Right lobe of liver (tissue), 6 donors: ENCODE measurements at regions not wholly inside any gene's neighbourhood (a gene's known extent, or its start where the extent isn't known, plus 50 kb on each side); places are given as distances from the start of the nearest gene placed in this dataset.
"Not testable (repeated sequence)": the region's sequence is repeated elsewhere in the genome, so short reads cannot be mapped to it uniquely, and the experiment has no call there.

ENCODE experiments used
- ATAC-seq, 4 donors: fragments of 200-7000 bp; cut with Tn5 transposase; one replicate each; pipeline ENCODE4 v1.9.1; 2020; ENCODE audit warnings: mild to moderate bottlenecking in 4 of 4, moderate library complexity in 4 of 4
- DNase-seq, 3 donors: peaks; one replicate each; pipeline ENCODE4 v3.0.0-alpha.2; 2020
- H3K27ac ChIP-seq, 3 donors: fragments of 200-600 bp; one replicate each; pipeline ENCODE4 v1.8.0; 2022
- H3K27me3 ChIP-seq, 2 donors: fragments of 200-600 bp; one replicate each; pipeline ENCODE4 v1.8.0; 2022
- H3K36me3 ChIP-seq, 4 donors: fragments of 200-600 bp; sonication (generic) in 1 of 4; one replicate each; pipeline versions ENCODE4 v1.5.1 to v1.8.0; 2017 to 2022; ENCODE audit warnings: control low read depth in 1 of 4
- H3K4me1 ChIP-seq, 4 donors: fragments of 200-600 bp; sonication (generic) in 1 of 4; one replicate each; pipeline versions ENCODE4 v1.5.1 to v1.8.0; 2017 to 2022; ENCODE audit warnings: control low read depth in 1 of 4
- H3K4me3 ChIP-seq, 3 donors: fragments of 200-600 bp; one replicate each; pipeline ENCODE4 v1.8.0; 2022
- H3K9me3 ChIP-seq, 4 donors: fragments of 200-600 bp; sonication (generic) in 1 of 4; one replicate each; pipeline versions ENCODE4 v1.5.1 to v1.8.0; 2017 to 2022; ENCODE audit warnings: control low read depth in 1 of 4
- CTCF ChIP-seq, 4 donors: fragments of 200-600 bp in 3 of 4; fragments of 450-650 bp in 1 of 4; IDR thresholded peaks; one replicate each; pipeline versions ENCODE4 v1.5.1 to v1.8.0; 2016 to 2022; ENCODE audit warnings: antibody characterized with exemption in 4 of 4, mild to moderate bottlenecking in 2 of 4
- POLR2A ChIP-seq: fragments of 450-650 bp; IDR thresholded peaks from one replicate; pipeline ENCODE4 v1.6.1; 2017; ENCODE audit warnings: antibody characterized with exemption, mild to moderate bottlenecking
- WGBS: methylation state at CpG from one replicate; pipeline ENCODE4 v1.1.6; 2018; ENCODE audit warnings: low coverage, low lambda C conversion rate; ENCODE audit not compliant: insufficient coverage; ENCODE audit errors: missing lambda C conversion rate; 5-methylcytosine and 5-hydroxymethylcytosine counted together
- intact Hi-C, 2 donors: fragments of 100-400 bp; cut with DNase I; formaldehyde crosslinking; loops; one replicate each; pipeline versions ENCODE4 v1.11.2 to v1.14.1; 2022
- donor health status: DM: no; HTN: yes; CAD: no.
- donor health status: DM: no; HTN: no; CAD: no.
- donor health status: DM: no; HTN: no; CAD: no.
- donor health status: DM: no; HTN: yes; CAD: no.
- donor health status: DM: no; HTN: yes; CAD: no.

DNA sequence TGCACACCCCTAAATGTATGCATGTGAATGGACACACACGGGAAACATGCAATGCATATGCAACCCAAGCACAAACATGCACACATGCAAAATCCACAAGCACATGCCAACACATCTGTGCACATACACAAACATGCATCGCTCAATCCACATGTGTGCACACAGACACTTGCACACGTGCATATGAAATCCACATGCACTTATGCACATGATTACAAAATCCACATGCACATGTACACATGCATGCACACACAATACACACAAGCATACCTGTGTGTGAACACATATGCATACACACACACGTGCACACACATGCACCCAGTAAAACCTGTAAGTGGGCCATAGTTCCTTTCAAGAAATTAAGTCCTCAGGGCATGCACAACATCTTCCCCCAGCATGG lies 256.8 kb upstream of the USP9Y start:
- WGBS = no CpG with 5 or more reads among the region's 4 CpGs
- Histone ChIP-seq H3K4me3 (no peak overlapping the region), H3K4me1 (no peaks in the 10 kb centered on the region), H3K36me3 (no peaks in the 10 kb centered on the region), H3K27ac (no peak overlapping the region), H3K9me3 (no peaks in the 10 kb centered on the region), H3K27me3 (no peaks in the 10 kb centered on the region)
- intact Hi-C loops = no loop called here
- ATAC-seq (no peak), DNase-seq (no peak)
- no peak for TF ChIP-seq POLR2A
- no peak for TF ChIP-seq CTCF (IDR thresholded peaks at IDR 0.05)

GRCh38 chrY:12446486-12447265 lies 254.4 kb upstream of the USP9Y start:
- intact Hi-C loops, H3K4me3 ChIP-seq, H3K36me3 ChIP-seq, ATAC-seq, H3K27me3 ChIP-seq, H3K9me3 ChIP-seq, DNase-seq, H3K27ac ChIP-seq, H3K4me1 ChIP-seq: not testable (repeated sequence)
- no CpG with 5 or more reads among the region's 27 CpGs for WGBS

- WGBS = no CpG with 5 or more reads among the region's 6 CpGs
- ATAC-seq, H3K27me3 ChIP-seq, H3K9me3 ChIP-seq, H3K4me1 ChIP-seq, H3K4me3 ChIP-seq, DNase-seq, H3K27ac ChIP-seq, H3K36me3 ChIP-seq, intact Hi-C loops: not testable (repeated sequence)
These were observed 252.5 kb upstream of the USP9Y start for GRCh38 chrY:12448561-12448960.

GRCh38 chrY:12453318-12453717 lies 247.7 kb upstream of the USP9Y start:
- H3K27me3 ChIP-seq, intact Hi-C loops, H3K4me1 ChIP-seq, H3K9me3 ChIP-seq, ATAC-seq, DNase-seq, H3K4me3 ChIP-seq, H3K27ac ChIP-seq, H3K36me3 ChIP-seq: not testable (repeated sequence)
- WGBS = no CpG with 5 or more reads among the region's 26 CpGs

- ATAC-seq = no peak
- no CpG with 5 or more reads among the region's 1 CpG for WGBS
These were observed 241.1 kb upstream of the USP9Y start for GRCh38 chrY:12459965-12460364.

More at GRCh38 chrY:12459965-12460364, 241.1 kb upstream of the USP9Y start:
- no peak overlapping the region for H3K4me3 ChIP-seq
- H3K9me3 ChIP-seq = no peaks in the 10 kb centered on the region
- intact Hi-C loops = no loop called here
- TF ChIP-seq POLR2A (no peak), CTCF (IDR thresholded peaks at IDR 0.05) (no peak)
- no peaks in the 10 kb centered on the region for H3K36me3 ChIP-seq
- H3K27ac ChIP-seq = no peak overlapping the region
- H3K4me1 ChIP-seq = no peaks in the 10 kb centered on the region
- DNase-seq = no peak
- no peaks in the 10 kb centered on the region for H3K27me3 ChIP-seq
